ENCODE measurements at regions not wholly inside any gene's neighbourhood (a gene's known extent, or its start where the extent isn't known, plus 50 kb on each side); places are given as distances from the start of the nearest gene placed in this dataset.

- Histone ChIP-seq H3K4me1 (ENCODE audit: low read depth) (peaks cover 2% of the 10 kb centered on the region), H3K9me3 (no peaks in the 10 kb centered on the region), H3K36me3 (ENCODE audit: low read depth) (no peaks in the 10 kb centered on the region), H3K4me3 (no peak overlapping the region)
- DNase-seq (no peak), ATAC-seq (no peak)
- intact Hi-C loops (cut with DNase I, micrococcal nuclease): no loop called here
- no peak for TF ChIP-seq CTCF (IDR thresholded peaks at IDR 0.05)
These were observed 471.5 kb downstream of the ZNF608 start for GRCh38 chr5:124274949-124275348.

GRCh38 chr5:124264499-124264898, 481.9 kb downstream of the ZNF608 start:
- no peak for TF ChIP-seq CTCF (IDR thresholded peaks at IDR 0.05)
- H3K36me3 ChIP-seq (ENCODE audit: low read depth): no peaks in the 10 kb centered on the region
- H3K4me3 ChIP-seq: no peak overlapping the region
- DNase-seq: no peak
- no peaks in the 10 kb centered on the region for H3K9me3 ChIP-seq
- no peak for ATAC-seq
- H3K4me1 ChIP-seq (ENCODE audit: low read depth): no peaks in the 10 kb centered on the region
- intact Hi-C loops (cut with DNase I, micrococcal nuclease): no loop called here

- DNase-seq: no peak
- intact Hi-C loops (cut with DNase I, micrococcal nuclease): no loop called here
These were observed 482.6 kb downstream of the ZNF608 start for GRCh38 chr5:124263680-124264491.

DNA sequence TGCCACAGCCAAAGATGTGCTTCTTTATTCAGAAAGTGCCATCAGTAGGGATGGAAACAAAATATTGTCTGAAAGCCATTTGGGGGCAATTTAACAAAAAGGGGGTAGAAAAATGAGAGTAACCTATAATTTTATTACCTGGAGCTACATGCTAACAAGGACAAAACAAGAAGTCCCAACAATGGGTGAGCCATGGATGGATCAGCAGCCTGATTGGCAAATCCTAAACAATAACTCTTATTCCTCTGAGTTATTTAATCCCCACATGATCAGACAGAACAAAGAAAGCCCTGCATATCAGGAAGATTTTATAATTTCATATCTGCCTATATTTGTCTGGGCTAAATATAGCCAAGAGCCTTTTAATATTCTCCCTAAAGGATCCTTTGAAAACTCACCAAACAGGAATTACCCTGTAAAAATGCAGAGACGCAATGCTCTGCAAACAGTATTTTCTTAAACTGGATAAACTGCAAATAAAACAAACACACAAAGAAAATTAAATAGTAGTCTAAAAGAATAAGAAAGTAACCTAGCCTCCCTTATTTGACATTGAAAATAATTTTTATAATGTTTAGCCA, 483.4 kb downstream of the ZNF608 start:
- intact Hi-C loops (cut with DNase I, micrococcal nuclease): no loop called here
- no peak for TF ChIP-seq CTCF (IDR thresholded peaks at IDR 0.05)
- DNase-seq (no peak), ATAC-seq (no peak)
- no peaks in the 10 kb centered on the region for H3K9me3 ChIP-seq
- no peaks in the 10 kb centered on the region for H3K36me3 ChIP-seq (ENCODE audit: low read depth)
- H3K4me3 ChIP-seq: no peak overlapping the region
- H3K4me1 ChIP-seq (ENCODE audit: low read depth): no peaks in the 10 kb centered on the region

More at GRCh38 chr5:124263680-124264491, 482.6 kb downstream of the ZNF608 start:
- ATAC-seq: no peak
- H3K4me3 ChIP-seq: no peak overlapping the region
- H3K9me3 ChIP-seq: no peaks in the 10 kb centered on the region
- no peak for TF ChIP-seq CTCF (IDR thresholded peaks at IDR 0.05)
- no peaks in the 10 kb centered on the region for H3K4me1 ChIP-seq (ENCODE audit: low read depth)
- H3K36me3 ChIP-seq (ENCODE audit: low read depth): no peaks in the 10 kb centered on the region

- no peak for TF ChIP-seq CTCF (IDR thresholded peaks at IDR 0.05)
- intact Hi-C loops (cut with DNase I, micrococcal nuclease): no loop called here
- ATAC-seq (no peak), DNase-seq (no peak)
- H3K4me3 ChIP-seq: no peak overlapping the region
- H3K9me3 ChIP-seq: no peaks in the 10 kb centered on the region
- no peaks in the 10 kb centered on the region for H3K36me3 ChIP-seq (ENCODE audit: low read depth)
- H3K4me1 ChIP-seq (ENCODE audit: low read depth): no peaks in the 10 kb centered on the region
These were observed 484.0 kb downstream of the ZNF608 start for GRCh38 chr5:124262470-124262869.

All from mucosa of descending colon (tissue), 3 donors.